DOHH2 (cell line): ENCODE measurements at regions not wholly inside any gene's neighbourhood (a gene's known extent, or its start where the extent isn't known, plus 50 kb on each side); places are given as distances from the start of the nearest gene placed in this dataset.

ENCODE experiments used
- H3F3A ChIP-seq: fragments of 200-600 bp; sonication (generic), shearing (Covaris generic); 2 replicates; pipeline ENCODE4 v1.6.0; 2016; ENCODE audit warnings: antibody characterized with exemption, mild to moderate bottlenecking; ENCODE audit not compliant: control insufficient read depth, insufficient read depth
- H3K27ac ChIP-seq: fragments of 200-600 bp; sonication (generic); 2 replicates; pipeline ENCODE4 v1.5.1; 2014; ENCODE audit warnings: low read depth, mild to moderate bottlenecking, low read length, moderate library complexity
- H3K27me3 ChIP-seq: fragments of 200-600 bp; sonication (generic); 2 replicates; pipeline ENCODE4 v1.6.1; 2014; ENCODE audit warnings: mild to moderate bottlenecking, low read length, mixed read lengths; ENCODE audit not compliant: control insufficient read depth
- H3K36me3 ChIP-seq: fragments of 200-600 bp; sonication (generic); 2 replicates; pipeline ENCODE4 v1.6.1; 2014; ENCODE audit warnings: mild to moderate bottlenecking, low read length, moderate library complexity, mixed read lengths; ENCODE audit not compliant: control insufficient read depth
- H3K4me1 ChIP-seq: fragments of 200-600 bp; sonication (generic); 2 replicates; pipeline ENCODE4 v1.6.1; 2014; ENCODE audit warnings: mild to moderate bottlenecking, low read length, mixed read lengths; ENCODE audit not compliant: control insufficient read depth
- H3K4me2 ChIP-seq: fragments of 200-600 bp; sonication (generic); 2 replicates; pipeline ENCODE4 v1.6.0; 2014; ENCODE audit warnings: mild to moderate bottlenecking, low read length, moderate library complexity
- H3K4me3 ChIP-seq: fragments of 200-600 bp; sonication (generic); 2 replicates; pipeline ENCODE4 v1.5.1; 2014; ENCODE audit warnings: mild to moderate bottlenecking, low read length, mixed read lengths
- H3K79me2 ChIP-seq: fragments of 200-600 bp; sonication (generic); 2 replicates; pipeline ENCODE4 v1.6.1; 2014; ENCODE audit warnings: mild to moderate bottlenecking, low read length, mixed read lengths; ENCODE audit not compliant: control insufficient read depth
- H3K9me2 ChIP-seq: fragments of 200-600 bp; sonication (generic); replicated peaks from 2 replicates; pipeline ENCODE4 v1.6.1; 2014; ENCODE audit warnings: mild to moderate bottlenecking, low read length, mixed read lengths; ENCODE audit not compliant: control insufficient read depth
- H3K9me3 ChIP-seq: fragments of 200-600 bp; sonication (generic); 2 replicates; pipeline ENCODE4 v1.6.1; 2014; ENCODE audit warnings: antibody characterized with exemption, low read length, mixed read lengths; ENCODE audit not compliant: control insufficient read depth, insufficient read depth
- H4K20me1 ChIP-seq: fragments of 200-600 bp; sonication (generic); 2 replicates; pipeline ENCODE4 v1.6.0; 2014; ENCODE audit warnings: low read depth, mild to moderate bottlenecking, antibody characterized with exemption, low read length, moderate library complexity; ENCODE audit not compliant: control insufficient read depth, insufficient read depth
- EZH2phosphoT487 ChIP-seq: fragments of 200-600 bp; sonication (generic); IDR thresholded peaks from 2 replicates; pipeline ENCODE4 v1.6.1; 2017; ENCODE audit warnings: borderline replicate concordance, mild to moderate bottlenecking, antibody characterized with exemption, low read length, moderate library complexity, mixed read lengths
- TF ChIP-seq, protein P1 (sequence below): fragments of 200-600 bp; sonication (generic); IDR thresholded peaks from one replicate; pipeline ENCODE4 v1.5.1; 2014; ENCODE audit warnings: antibody characterized with exemption, mild to moderate bottlenecking, low read depth, low read length; ENCODE audit not compliant: poor library complexity, severe bottlenecking

DNA sequence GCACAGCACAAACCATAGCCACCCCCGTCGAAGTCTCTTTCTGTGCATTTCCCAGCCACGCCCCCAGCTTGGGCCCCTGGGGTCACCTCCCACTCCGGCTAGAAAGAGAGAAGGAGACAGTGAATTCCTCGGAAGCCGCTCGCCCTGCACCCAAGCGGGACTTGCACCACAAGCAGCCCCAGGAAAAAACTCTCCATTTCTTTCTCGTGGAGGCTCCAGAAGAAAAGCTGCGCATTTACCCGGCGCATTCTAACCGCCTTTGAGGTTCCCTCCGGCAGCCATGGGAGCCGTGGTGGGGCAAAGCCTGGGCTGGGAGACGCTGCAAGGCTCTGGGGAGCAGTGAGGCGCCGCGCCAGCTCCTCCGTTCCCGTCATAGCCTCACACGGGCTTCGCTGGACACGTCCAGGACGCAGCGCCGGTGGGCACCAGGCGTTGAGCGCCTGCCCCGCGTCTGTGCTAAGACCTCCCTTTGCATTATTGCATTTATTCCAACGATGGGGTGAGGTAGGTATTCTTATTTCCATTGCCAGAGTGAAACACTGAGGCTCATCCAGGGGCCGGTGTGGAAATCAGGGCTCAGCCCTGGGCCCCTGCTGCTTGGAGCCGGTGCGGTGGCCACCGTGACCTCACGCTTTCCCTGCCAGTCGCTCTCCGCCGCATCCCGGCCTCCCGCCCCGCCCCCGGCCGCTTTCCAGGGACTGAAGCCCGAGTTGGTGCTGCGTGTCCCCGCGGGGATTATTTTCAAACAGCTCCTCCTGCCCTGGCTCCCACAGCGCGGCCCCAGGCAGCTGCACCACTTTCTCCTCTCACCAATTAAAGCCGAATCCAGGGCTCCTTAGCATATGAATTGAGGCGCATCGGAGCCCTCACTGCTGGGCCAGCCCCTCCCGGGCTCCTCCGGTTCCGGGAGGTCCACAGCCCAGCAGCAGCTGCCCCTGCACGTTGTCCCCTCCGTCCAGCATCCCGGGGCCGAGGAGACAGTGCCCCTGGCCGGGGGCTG is 148.3 kb upstream of the AFDN start:
- no peaks in the 10 kb centered on the region for H3K79me2 ChIP-seq
- H3K4me3 ChIP-seq = no peak overlapping the region
- peaks cover 7% of the 10 kb centered on the region; the same call in 1 of the 2 replicates for H3K27me3 ChIP-seq
- H3K27ac ChIP-seq = no peak overlapping the region
- no peaks in the 10 kb centered on the region for H3K9me2 ChIP-seq
- no peaks in the 10 kb centered on the region for H3K4me1 ChIP-seq
- no peak overlapping the region for H3K4me2 ChIP-seq
- H3F3A ChIP-seq = no peaks in the 10 kb centered on the region
- H3K9me3 ChIP-seq = no peaks in the 10 kb centered on the region
- no peak for TF ChIP-seq EZH2phosphoT487
- TF ChIP-seq, protein P1, sequence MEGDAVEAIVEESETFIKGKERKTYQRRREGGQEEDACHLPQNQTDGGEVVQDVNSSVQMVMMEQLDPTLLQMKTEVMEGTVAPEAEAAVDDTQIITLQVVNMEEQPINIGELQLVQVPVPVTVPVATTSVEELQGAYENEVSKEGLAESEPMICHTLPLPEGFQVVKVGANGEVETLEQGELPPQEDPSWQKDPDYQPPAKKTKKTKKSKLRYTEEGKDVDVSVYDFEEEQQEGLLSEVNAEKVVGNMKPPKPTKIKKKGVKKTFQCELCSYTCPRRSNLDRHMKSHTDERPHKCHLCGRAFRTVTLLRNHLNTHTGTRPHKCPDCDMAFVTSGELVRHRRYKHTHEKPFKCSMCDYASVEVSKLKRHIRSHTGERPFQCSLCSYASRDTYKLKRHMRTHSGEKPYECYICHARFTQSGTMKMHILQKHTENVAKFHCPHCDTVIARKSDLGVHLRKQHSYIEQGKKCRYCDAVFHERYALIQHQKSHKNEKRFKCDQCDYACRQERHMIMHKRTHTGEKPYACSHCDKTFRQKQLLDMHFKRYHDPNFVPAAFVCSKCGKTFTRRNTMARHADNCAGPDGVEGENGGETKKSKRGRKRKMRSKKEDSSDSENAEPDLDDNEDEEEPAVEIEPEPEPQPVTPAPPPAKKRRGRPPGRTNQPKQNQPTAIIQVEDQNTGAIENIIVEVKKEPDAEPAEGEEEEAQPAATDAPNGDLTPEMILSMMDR = no peak
- no peaks in the 10 kb centered on the region for H3K36me3 ChIP-seq
- H4K20me1 ChIP-seq = no peaks in the 10 kb centered on the region

DNA sequence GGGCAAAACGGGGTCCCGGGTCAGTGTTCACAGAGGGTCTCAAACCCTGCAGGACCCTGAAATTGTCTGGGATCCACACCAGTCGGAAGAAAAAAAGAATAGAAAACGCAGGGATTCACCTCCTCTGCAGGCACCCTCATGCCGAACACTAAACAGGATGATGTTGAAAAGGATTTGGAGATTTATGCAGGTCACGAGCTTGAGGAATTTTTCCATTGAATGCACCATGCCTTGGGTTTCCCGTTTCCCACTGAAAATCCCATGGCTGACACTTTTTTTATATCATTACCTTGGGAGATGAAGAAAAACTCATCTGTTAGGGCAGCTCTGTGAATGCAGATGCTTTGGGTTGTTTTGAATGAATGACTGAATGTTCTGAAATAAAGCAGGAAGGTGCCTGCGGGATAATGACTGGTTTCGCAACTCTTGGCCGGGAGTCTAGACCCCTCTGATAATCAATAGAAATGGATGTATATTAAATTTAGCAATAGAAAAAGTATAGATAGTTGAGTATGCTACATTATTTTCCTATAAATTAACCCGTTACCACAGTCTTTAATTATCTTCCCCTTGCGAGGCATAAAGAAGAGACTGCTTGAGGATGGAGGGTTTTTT is 147.5 kb upstream of the AFDN start:
- Histone ChIP-seq H3K79me2 (no peaks in the 10 kb centered on the region), H3K4me2 (no peak overlapping the region)

DNA sequence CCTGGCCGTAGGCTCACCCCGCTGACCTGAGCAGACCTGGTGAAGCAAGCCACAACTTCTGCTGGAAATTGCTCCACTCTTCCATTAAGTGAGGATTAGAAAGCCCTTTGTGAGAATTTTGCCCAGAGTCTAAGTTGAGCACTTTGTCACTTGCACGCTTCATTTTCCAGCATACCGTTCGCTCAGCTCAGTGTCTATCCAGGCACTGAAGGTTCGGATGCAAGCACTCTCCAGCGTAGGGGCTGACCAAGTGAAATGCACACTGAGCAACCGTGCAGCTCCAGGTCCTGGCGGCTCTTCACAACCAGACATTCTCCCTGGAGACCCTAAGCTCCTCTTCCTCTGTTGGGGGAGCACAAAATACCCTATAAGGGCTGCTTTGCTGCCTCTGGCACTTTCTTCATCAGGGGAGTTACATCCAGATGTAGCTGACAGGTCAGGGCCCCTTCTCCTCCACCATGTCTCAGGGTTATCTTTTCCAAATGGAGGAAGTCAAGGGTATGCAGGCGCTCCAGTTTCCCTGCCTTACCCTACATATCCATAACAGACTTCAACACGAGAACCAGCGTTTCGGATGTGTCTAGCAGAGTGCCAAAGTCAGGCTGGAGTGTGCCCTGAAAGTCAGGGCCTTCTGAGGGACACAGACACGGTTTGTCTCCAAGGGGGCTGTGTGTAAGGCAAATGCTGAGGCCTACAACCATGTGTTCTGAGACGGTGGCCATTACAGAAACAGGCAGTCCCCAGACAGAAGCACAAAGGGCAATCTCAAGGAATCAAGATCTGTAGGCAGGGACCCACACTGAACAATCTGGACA is 146.7 kb upstream of the AFDN start:
- H3K36me3 ChIP-seq = no peaks in the 10 kb centered on the region
- H3K9me2 ChIP-seq = no peaks in the 10 kb centered on the region
- H3K4me3 ChIP-seq = no peak overlapping the region
- no peaks in the 10 kb centered on the region for H3K9me3 ChIP-seq
- no peaks in the 10 kb centered on the region for H4K20me1 ChIP-seq
- no peak overlapping the region for H3K4me2 ChIP-seq
- no peaks in the 10 kb centered on the region for H3K4me1 ChIP-seq
- H3K27me3 ChIP-seq = peaks cover 7% of the 10 kb centered on the region; the same call in 1 of the 2 replicates
- H3K79me2 ChIP-seq = no peaks in the 10 kb centered on the region
- no peak overlapping the region for H3K27ac ChIP-seq
- TF ChIP-seq EZH2phosphoT487 = no peak
- TF ChIP-seq, protein P1 = no peak
- H3F3A ChIP-seq = no peaks in the 10 kb centered on the region

More for the DNA sequence above, 147.5 kb upstream of the AFDN start:
- no peaks in the 10 kb centered on the region for H3K4me1 ChIP-seq
- no peak overlapping the region for H3K27ac ChIP-seq
- no peaks in the 10 kb centered on the region for H3K36me3 ChIP-seq
- no peaks in the 10 kb centered on the region for H3K9me2 ChIP-seq
- H3F3A ChIP-seq = no peaks in the 10 kb centered on the region
- no peaks in the 10 kb centered on the region for H3K9me3 ChIP-seq
- H3K4me3 ChIP-seq = no peak overlapping the region
- H4K20me1 ChIP-seq = no peaks in the 10 kb centered on the region
- no peak for TF ChIP-seq EZH2phosphoT487
- TF ChIP-seq, protein P1 = no peak
- H3K27me3 ChIP-seq = peaks cover 7% of the 10 kb centered on the region; the same call in 1 of the 2 replicates
